ENCODE measurements at regions not wholly inside any gene's neighbourhood (a gene's known extent, or its start where the extent isn't known, plus 50 kb on each side); places are given as distances from the start of the nearest gene placed in this dataset.

DNA sequence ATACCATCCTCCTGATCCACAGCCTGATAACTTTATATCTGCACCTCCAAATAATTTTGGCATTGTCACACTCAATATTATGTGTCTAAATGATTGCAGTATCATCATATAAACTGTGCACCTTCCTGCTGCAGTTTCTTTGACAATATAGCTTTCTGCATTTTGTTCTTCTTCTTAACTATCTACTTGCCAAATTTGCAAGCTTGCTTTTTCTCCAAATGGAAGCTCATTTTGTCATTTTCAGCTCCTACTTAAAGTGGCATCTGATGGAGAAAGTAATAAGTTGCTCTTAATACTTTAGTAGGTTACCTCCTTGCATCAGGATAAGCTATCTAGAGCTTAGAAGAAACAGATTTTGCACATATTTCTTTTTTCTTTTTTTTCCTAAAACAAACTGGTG lies 74.0 kb upstream of the DEFB112 start:
- TF ChIP-seq, protein P1, sequence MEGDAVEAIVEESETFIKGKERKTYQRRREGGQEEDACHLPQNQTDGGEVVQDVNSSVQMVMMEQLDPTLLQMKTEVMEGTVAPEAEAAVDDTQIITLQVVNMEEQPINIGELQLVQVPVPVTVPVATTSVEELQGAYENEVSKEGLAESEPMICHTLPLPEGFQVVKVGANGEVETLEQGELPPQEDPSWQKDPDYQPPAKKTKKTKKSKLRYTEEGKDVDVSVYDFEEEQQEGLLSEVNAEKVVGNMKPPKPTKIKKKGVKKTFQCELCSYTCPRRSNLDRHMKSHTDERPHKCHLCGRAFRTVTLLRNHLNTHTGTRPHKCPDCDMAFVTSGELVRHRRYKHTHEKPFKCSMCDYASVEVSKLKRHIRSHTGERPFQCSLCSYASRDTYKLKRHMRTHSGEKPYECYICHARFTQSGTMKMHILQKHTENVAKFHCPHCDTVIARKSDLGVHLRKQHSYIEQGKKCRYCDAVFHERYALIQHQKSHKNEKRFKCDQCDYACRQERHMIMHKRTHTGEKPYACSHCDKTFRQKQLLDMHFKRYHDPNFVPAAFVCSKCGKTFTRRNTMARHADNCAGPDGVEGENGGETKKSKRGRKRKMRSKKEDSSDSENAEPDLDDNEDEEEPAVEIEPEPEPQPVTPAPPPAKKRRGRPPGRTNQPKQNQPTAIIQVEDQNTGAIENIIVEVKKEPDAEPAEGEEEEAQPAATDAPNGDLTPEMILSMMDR (IDR thresholded peaks at IDR 0.05): no peak
- TF ChIP-seq POLR2A (IDR thresholded peaks at IDR 0.05): no peak

Data from esophagus squamous epithelium (tissue), 4 donors.